ENCODE measurements at regions not wholly inside any gene's neighbourhood (a gene's known extent, or its start where the extent isn't known, plus 50 kb on each side); places are given as distances from the start of the nearest gene placed in this dataset.
"Not testable (repeated sequence)": the region's sequence is repeated elsewhere in the genome, so short reads cannot be mapped to it uniquely, and the experiment has no call there.

DNA sequence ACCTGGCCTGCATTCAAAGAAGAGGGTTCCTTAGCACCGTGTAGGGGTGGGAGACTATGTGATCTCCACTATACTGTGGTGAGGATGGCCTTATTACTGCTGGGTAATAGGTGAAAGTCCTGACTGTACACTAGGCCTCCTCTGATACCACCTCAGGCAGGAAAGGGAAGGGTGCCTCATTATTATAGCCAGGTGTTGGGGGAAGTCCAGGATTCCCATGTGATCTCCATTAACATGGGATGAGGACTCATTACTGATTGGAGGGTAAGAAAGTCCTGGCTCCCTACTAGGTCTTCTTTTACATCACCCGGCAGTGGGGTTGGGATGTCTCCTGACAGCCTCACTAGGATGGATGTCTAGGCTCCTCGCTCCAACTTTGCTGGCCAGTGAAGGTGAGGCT lies 252.1 kb downstream of the LRIG3 start:
- TF ChIP-seq, protein P1, sequence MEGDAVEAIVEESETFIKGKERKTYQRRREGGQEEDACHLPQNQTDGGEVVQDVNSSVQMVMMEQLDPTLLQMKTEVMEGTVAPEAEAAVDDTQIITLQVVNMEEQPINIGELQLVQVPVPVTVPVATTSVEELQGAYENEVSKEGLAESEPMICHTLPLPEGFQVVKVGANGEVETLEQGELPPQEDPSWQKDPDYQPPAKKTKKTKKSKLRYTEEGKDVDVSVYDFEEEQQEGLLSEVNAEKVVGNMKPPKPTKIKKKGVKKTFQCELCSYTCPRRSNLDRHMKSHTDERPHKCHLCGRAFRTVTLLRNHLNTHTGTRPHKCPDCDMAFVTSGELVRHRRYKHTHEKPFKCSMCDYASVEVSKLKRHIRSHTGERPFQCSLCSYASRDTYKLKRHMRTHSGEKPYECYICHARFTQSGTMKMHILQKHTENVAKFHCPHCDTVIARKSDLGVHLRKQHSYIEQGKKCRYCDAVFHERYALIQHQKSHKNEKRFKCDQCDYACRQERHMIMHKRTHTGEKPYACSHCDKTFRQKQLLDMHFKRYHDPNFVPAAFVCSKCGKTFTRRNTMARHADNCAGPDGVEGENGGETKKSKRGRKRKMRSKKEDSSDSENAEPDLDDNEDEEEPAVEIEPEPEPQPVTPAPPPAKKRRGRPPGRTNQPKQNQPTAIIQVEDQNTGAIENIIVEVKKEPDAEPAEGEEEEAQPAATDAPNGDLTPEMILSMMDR (conservative IDR thresholded peaks at IDR 0.05), result no peak
- no peak overlapping the region for H3K4me3 Mint-ChIP-seq
- DNase-seq (ENCODE audit: extremely low spot score, unreplicated experiment), result no peak
- no peaks in the 10 kb centered on the region for H3K9me3 Mint-ChIP-seq
- no peaks in the 10 kb centered on the region for H3K4me1 Mint-ChIP-seq (ENCODE audit: unreplicated experiment)
- H3K27me3 Mint-ChIP-seq, result no peaks in the 10 kb centered on the region
- no peak overlapping the region for H3K27ac Mint-ChIP-seq
- H3K36me3 Mint-ChIP-seq, result no peaks in the 10 kb centered on the region

DNA sequence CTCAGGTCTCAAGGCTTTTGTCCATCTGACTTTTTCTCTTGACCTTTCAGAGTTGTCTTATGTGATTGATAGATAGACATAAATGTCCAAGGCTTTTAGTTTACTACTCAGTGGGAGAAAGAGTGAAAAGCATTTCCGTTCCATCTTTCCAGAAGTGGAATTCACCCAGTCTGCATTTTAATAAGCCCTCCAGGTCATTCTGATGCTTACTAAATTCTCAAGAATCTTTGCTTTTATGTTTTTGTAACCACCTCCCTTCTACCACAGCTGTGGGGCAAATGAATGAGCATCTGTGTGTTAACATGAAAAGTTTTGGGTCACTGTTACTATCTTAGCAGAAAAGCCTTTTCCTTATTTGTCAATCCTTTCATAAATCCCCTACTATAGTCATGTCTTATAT lies 251.4 kb downstream of the LRIG3 start:
- DNase-seq (ENCODE audit: extremely low spot score, unreplicated experiment), result no peak
- no peak overlapping the region for H3K27ac Mint-ChIP-seq
- H3K27me3 Mint-ChIP-seq, result no peaks in the 10 kb centered on the region
- H3K4me3 Mint-ChIP-seq, result no peak overlapping the region
- H3K9me3 Mint-ChIP-seq, result no peaks in the 10 kb centered on the region
- no peaks in the 10 kb centered on the region for H3K36me3 Mint-ChIP-seq
- TF ChIP-seq, protein P1 (conservative IDR thresholded peaks at IDR 0.05), result no peak
- no peaks in the 10 kb centered on the region for H3K4me1 Mint-ChIP-seq (ENCODE audit: unreplicated experiment)

DNA sequence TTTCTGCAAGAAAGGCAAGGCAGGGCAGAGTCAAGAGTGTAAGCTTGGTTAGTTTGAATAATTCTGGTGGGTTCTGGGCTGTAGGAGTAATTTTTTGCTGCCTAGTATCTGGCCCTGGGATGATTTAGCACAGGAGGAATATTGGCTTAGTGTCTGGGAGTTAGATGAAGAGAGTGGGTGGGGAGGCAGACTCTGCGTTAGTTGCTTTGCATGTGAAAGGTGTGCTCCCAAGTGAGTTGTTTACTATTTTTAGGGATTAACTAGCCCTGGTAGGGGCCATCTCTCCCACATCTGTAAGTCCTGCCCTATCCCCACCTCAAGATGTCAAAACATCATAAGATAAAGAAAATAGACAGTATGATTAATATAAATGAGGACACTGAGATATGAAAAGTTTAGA lies 249.7 kb downstream of the LRIG3 start:
- Mint-ChIP-seq H3K27ac (no peak overlapping the region), H3K9me3 (no peaks in the 10 kb centered on the region), H3K36me3 (no peaks in the 10 kb centered on the region), H3K4me1 (ENCODE audit: unreplicated experiment) (no peaks in the 10 kb centered on the region), H3K4me3 (no peak overlapping the region), H3K27me3 (no peaks in the 10 kb centered on the region)
- no peak for DNase-seq (ENCODE audit: extremely low spot score, unreplicated experiment)
- TF ChIP-seq, protein P1 (conservative IDR thresholded peaks at IDR 0.05), result no peak

DNA sequence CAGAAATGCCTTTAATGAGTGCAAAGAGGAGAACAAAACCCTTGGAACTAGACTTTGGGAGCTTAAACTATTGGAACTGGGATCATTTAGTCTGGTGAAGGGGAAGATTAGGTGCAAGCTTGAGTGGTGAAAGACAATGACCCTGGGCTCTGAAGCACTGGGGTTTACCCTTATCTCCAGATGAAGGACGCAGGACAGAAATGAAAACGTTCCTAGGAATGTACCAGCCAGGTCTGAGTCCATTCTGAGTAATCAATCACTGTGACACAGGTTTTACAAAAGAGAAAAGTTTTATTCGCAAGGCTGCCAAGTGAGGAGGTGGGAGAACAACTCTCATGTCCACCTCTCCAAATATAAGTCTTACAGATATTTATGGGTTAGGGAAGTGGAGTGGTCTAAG lies 249.1 kb downstream of the LRIG3 start:
- Mint-ChIP-seq H3K27me3 (no peaks in the 10 kb centered on the region), H3K9me3 (no peaks in the 10 kb centered on the region), H3K4me3 (no peak overlapping the region), H3K27ac (no peak overlapping the region), H3K4me1 (ENCODE audit: unreplicated experiment) (no peaks in the 10 kb centered on the region), H3K36me3 (no peaks in the 10 kb centered on the region)
- TF ChIP-seq, protein P1 (conservative IDR thresholded peaks at IDR 0.05), result no peak
- DNase-seq (ENCODE audit: extremely low spot score, unreplicated experiment), result no peak

DNA sequence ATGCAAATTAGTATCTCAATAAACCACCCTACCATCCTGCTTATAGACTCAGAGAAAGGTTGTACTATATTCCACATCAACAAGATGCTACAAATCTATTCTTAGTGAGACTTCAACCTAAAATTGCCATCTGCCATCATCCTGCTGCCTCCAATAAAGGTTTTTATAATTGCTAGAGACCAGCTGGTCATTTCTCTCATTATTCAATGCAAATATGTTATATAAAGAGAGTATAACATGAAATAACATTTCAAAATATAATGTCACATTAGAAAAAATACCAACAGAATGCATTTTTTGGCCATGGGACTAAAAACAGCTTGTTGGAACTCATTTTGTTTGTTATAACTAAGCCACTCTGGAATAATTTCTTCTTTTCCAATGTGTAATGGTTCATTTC lies 247.3 kb downstream of the LRIG3 start:
- peaks cover under 1% of the 10 kb centered on the region for H3K36me3 Mint-ChIP-seq
- no peaks in the 10 kb centered on the region for H3K27me3 Mint-ChIP-seq
- H3K9me3 Mint-ChIP-seq, result peaks cover under 1% of the 10 kb centered on the region
- H3K27ac Mint-ChIP-seq, result no peak overlapping the region
- H3K4me1 Mint-ChIP-seq (ENCODE audit: unreplicated experiment), result no peaks in the 10 kb centered on the region
- DNase-seq (ENCODE audit: extremely low spot score, unreplicated experiment), result no peak
- TF ChIP-seq, protein P1 (conservative IDR thresholded peaks at IDR 0.05), result no peak
- no peak overlapping the region for H3K4me3 Mint-ChIP-seq

DNA sequence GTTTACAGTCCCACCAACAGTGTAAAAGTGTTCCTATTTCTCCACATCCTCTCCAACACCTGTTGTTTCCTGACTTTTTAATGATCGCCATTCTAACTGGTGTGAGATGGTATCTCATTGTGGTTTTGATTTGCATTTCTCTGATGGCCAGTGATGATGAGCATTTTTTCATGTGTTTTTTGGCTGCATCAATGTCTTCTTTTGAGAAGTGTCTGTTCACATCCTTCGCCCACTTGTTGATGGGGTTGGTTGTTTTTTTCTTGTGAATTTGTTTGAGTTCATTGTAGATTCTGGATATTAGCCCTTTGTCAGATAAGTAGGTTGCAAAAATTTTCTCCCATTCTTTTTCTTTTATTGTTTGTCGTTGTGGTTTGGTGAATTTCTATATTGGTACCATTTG lies 242.5 kb downstream of the LRIG3 start:
- not testable (repeated sequence) for H3K27me3 Mint-ChIP-seq; DNase-seq (ENCODE audit: extremely low spot score, unreplicated experiment); H3K27ac Mint-ChIP-seq; H3K4me3 Mint-ChIP-seq; H3K4me1 Mint-ChIP-seq (ENCODE audit: unreplicated experiment); H3K9me3 Mint-ChIP-seq; H3K36me3 Mint-ChIP-seq

Data from type B pancreatic cell (in vitro differentiated cells).